Hepatocyte (in vitro differentiated cells): ENCODE measurements at regions not wholly inside any gene's neighbourhood (a gene's known extent, or its start where the extent isn't known, plus 50 kb on each side); places are given as distances from the start of the nearest gene placed in this dataset.

Experiments used
- EZH2 ChIP-seq: fragments of 200-600 bp; sonication (generic); IDR thresholded peaks from 2 replicates; pipeline ENCODE4 v1.6.1; 2016; ENCODE audit warnings: antibody characterized with exemption, mild to moderate bottlenecking, borderline replicate concordance
- TF ChIP-seq, protein P1 (sequence below): fragments of 200-600 bp; sonication (generic); IDR thresholded peaks from 2 replicates; pipeline ENCODE4 v1.5.1; 2016; ENCODE audit warnings: antibody characterized with exemption, mild to moderate bottlenecking; ENCODE audit not compliant: poor library complexity

DNA sequence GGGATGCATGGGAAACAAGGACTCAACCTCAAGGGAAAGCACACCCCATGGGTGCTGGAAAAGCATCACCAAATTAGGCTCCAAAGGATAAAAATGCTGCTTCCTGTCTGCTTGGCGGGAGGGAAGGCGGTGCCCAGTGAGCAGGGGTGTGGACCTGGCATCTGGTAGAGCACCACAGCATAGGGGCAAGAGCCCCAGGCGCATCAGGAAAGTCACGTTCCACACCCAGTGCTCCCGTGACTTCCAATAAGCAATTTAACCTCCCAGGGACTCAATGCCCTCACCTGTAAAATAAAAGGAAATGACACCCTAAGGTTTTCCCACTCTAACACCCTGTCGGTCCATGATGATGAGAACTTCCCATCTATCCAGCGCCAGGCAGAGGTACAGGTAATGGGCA is 206.0 kb downstream of the SETD4 start:
- TF ChIP-seq EZH2 = no peak
- TF ChIP-seq, protein P1, sequence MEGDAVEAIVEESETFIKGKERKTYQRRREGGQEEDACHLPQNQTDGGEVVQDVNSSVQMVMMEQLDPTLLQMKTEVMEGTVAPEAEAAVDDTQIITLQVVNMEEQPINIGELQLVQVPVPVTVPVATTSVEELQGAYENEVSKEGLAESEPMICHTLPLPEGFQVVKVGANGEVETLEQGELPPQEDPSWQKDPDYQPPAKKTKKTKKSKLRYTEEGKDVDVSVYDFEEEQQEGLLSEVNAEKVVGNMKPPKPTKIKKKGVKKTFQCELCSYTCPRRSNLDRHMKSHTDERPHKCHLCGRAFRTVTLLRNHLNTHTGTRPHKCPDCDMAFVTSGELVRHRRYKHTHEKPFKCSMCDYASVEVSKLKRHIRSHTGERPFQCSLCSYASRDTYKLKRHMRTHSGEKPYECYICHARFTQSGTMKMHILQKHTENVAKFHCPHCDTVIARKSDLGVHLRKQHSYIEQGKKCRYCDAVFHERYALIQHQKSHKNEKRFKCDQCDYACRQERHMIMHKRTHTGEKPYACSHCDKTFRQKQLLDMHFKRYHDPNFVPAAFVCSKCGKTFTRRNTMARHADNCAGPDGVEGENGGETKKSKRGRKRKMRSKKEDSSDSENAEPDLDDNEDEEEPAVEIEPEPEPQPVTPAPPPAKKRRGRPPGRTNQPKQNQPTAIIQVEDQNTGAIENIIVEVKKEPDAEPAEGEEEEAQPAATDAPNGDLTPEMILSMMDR = no peak
